A673 (cell line): ENCODE measurements at regions not wholly inside any gene's neighbourhood (a gene's known extent, or its start where the extent isn't known, plus 50 kb on each side); places are given as distances from the start of the nearest gene placed in this dataset.

Experiments
- BruUV-seq: library from RNA; stranded (reverse); fragments of 400-500 nt; replicated peaks from 2 replicates; lab custom pipeline; 2021; lab: Mats Ljungman, UMichigan
- CTCF ChIA-PET: fragments of 300-600 bp; sonication (Branson Sonifier 250); formaldehyde crosslinking; loops from one replicate; lab custom pipeline; 2022; ENCODE audit warnings: antibody characterized with exemption; lab: Charles Lee
- POLR2A ChIA-PET: fragments of 300-600 bp; sonication (Branson Sonifier 250); formaldehyde crosslinking; loops from one replicate; lab custom pipeline; 2022; ENCODE audit warnings: antibody characterized with exemption; ENCODE audit not compliant: low non-redundant PET; lab: Charles Lee
- DNase-seq: peaks from one replicate; pipeline ENCODE4 v3.0.0-alpha.2; 2015; ENCODE audit warnings: low spot score
- H3K27ac ChIP-seq: fragments of 200-600 bp; sonication (generic); 2 replicates; pipeline ENCODE4 v1.5.1; 2016; ENCODE audit warnings: mixed run types, low read depth, mild to moderate bottlenecking, mixed read lengths, antibody characterized with exemption, low read length; ENCODE audit not compliant: poor library complexity, severe bottlenecking
- H3K27me3 ChIP-seq: fragments of 200-600 bp; sonication (generic); replicated peaks from 2 replicates; pipeline ENCODE4 v1.6.1; 2017; ENCODE audit warnings: mixed run types, low read depth, mild to moderate bottlenecking, mixed read lengths, antibody characterized with exemption, low read length; ENCODE audit not compliant: insufficient read depth, poor library complexity
- H3K36me3 ChIP-seq: fragments of 200-600 bp; sonication (generic); 2 replicates; pipeline ENCODE4 v1.6.1; 2016; ENCODE audit warnings: mixed run types, mild to moderate bottlenecking, mixed read lengths, antibody characterized with exemption, low read length; ENCODE audit not compliant: insufficient read depth, poor library complexity, severe bottlenecking
- H3K4me1 ChIP-seq: fragments of 200-600 bp; sonication (generic); 2 replicates; pipeline ENCODE4 v1.6.1; 2017; ENCODE audit warnings: mixed run types, mild to moderate bottlenecking, mixed read lengths, antibody characterized with exemption, low read length; ENCODE audit not compliant: insufficient read depth, poor library complexity, severe bottlenecking
- H3K4me3 ChIP-seq: fragments of 200-600 bp; sonication (generic); 2 replicates; pipeline ENCODE4 v1.5.1; 2016; ENCODE audit warnings: low read depth, mixed run types, mild to moderate bottlenecking, mixed read lengths, low read length; ENCODE audit not compliant: poor library complexity, severe bottlenecking
- H3K9me3 ChIP-seq: fragments of 200-600 bp; sonication (generic); 2 replicates; pipeline ENCODE4 v1.6.1; 2016; ENCODE audit warnings: mixed run types, low read depth, mild to moderate bottlenecking, mixed read lengths, antibody characterized with exemption, low read length; ENCODE audit not compliant: poor library complexity, severe bottlenecking
- CTCF ChIP-seq: fragments of 300-800, 200-600 bp; sonication (generic); conservative IDR thresholded peaks from 2 replicates; pipeline ENCODE4 v1.5.1; 2017; ENCODE audit warnings: low read depth, mild to moderate bottlenecking, antibody characterized with exemption, low read length, moderate library complexity, mixed read lengths
- EZH2 ChIP-seq: fragments of 200-600 bp; sonication (generic); IDR thresholded peaks from 2 replicates; pipeline ENCODE4 v1.6.1; 2017; ENCODE audit warnings: borderline replicate concordance, low read depth, mild to moderate bottlenecking, mixed read lengths, antibody characterized with exemption, low read length; ENCODE audit not compliant: poor library complexity, severe bottlenecking
- intact Hi-C: fragments of 100-400 bp; cut with micrococcal nuclease; formaldehyde crosslinking; loops from one replicate; pipeline ENCODE4 v1.10.0; 2022; ENCODE audit not compliant: unreplicated experiment

- DNase-seq: no peak
Measured at GRCh38 chr3:63207066-63207590, 71.0 kb upstream of the SYNPR start.

GRCh38 chr3:63228087-63228486, 50.0 kb upstream of the SYNPR start:
- H3K36me3 ChIP-seq: no peaks in the 10 kb centered on the region
- H3K27ac ChIP-seq: no peak overlapping the region
- TF ChIP-seq CTCF: no peak
- no peak for TF ChIP-seq EZH2
- no peaks in the 10 kb centered on the region for H3K9me3 ChIP-seq
- H3K27me3 ChIP-seq: no peaks in the 10 kb centered on the region
- peak; percentile 19 for DNase-seq
- intact Hi-C loops: loop anchor here (1.0 kb wide), 1 partner anchor 562 kb away; no protein-coding TSS in a partner anchor
- H3K4me3 ChIP-seq: no peak overlapping the region
- CTCF ChIA-PET: no interaction called here
- POLR2A ChIA-PET: interaction anchor here (0.6 kb wide), 2 partner anchors 45 to 1516 kb away, joined by 3 read pairs; no protein-coding TSS in a partner anchor
- no TSS peak for BruUV-seq
- H3K4me1 ChIP-seq: peaks cover 5% of the 10 kb centered on the region

More at GRCh38 chr3:63207066-63207590, 71.0 kb upstream of the SYNPR start:
- H3K36me3 ChIP-seq: no peaks in the 10 kb centered on the region
- no peaks in the 10 kb centered on the region for H3K4me1 ChIP-seq
- H3K27ac ChIP-seq: no peak overlapping the region
- H3K27me3 ChIP-seq: no peaks in the 10 kb centered on the region
- TF ChIP-seq CTCF: no peak
- no peak for TF ChIP-seq EZH2
- H3K4me3 ChIP-seq: no peak overlapping the region
- no TSS peak for BruUV-seq
- ChIA-PET CTCF (no interaction called here), POLR2A (interaction anchor here (0.6 kb wide), 1 partner anchor 402 kb away, joined by 3 read pairs; no protein-coding TSS in a partner anchor)
- intact Hi-C loops: no loop called here
- no peaks in the 10 kb centered on the region for H3K9me3 ChIP-seq
